K562 (cell line): ENCODE measurements at regions not wholly inside any gene's neighbourhood (a gene's known extent, or its start where the extent isn't known, plus 50 kb on each side); places are given as distances from the start of the nearest gene placed in this dataset.

ENCODE experiments used
- AFF1 ChIP-seq, 2 experiments: fragments of 450-650 bp; IDR thresholded peaks; 2 replicates each; pipeline ENCODE4 v1.6.1; 2018; ENCODE audit warnings: mild to moderate bottlenecking in 2 of 2, low read depth in 1 of 2; ENCODE audit not compliant: partially characterized antibody in 2 of 2
- ASH1L ChIP-seq: fragments of 450-650 bp; IDR thresholded peaks from 2 replicates; pipeline ENCODE4 v1.6.1; 2018; ENCODE audit warnings: borderline replicate concordance, mild to moderate bottlenecking, low read depth; ENCODE audit not compliant: partially characterized antibody
- BDP1 ChIP-seq: IDR thresholded peaks from 3 replicates; pipeline ENCODE4 v1.6.1; 2011; ENCODE audit not compliant: insufficient read length, insufficient read depth
- BRF2 ChIP-seq: IDR thresholded peaks from 3 replicates; pipeline ENCODE4 v1.6.1; 2011; ENCODE audit warnings: borderline replicate concordance, mild to moderate bottlenecking; ENCODE audit not compliant: insufficient read length, insufficient read depth
- CBX8 ChIP-seq: fragments of 200-600 bp; sonication (generic); IDR thresholded peaks from 2 replicates; pipeline ENCODE4 v1.6.1; 2012; ENCODE audit warnings: borderline replicate concordance, mixed run types, low read depth, mild to moderate bottlenecking, moderate library complexity, mixed read lengths, low read length, control low read depth, inconsistent platforms; ENCODE audit not compliant: poor library complexity, severe bottlenecking; ENCODE audit errors: extremely low read depth
- HIVEP1 ChIP-seq: fragments of 250-450 bp; sonication (Bioruptor Pico); IDR thresholded peaks from 2 replicates; pipeline ENCODE4 v1.4.0; 2020; ENCODE audit warnings: mild to moderate bottlenecking
- KHSRP ChIP-seq: fragments of 450-650 bp; IDR thresholded peaks from 2 replicates; pipeline ENCODE4 v1.6.1; 2017
- LARP7 ChIP-seq: fragments of 450-650 bp; IDR thresholded peaks from 2 replicates; pipeline ENCODE4 v1.6.1; 2016
- LEF1 ChIP-seq: fragments of 450-650 bp; IDR thresholded peaks from 2 replicates; pipeline ENCODE4 v1.6.1; 2016; ENCODE audit warnings: mild to moderate bottlenecking
- MBD1 ChIP-seq: fragments of 250-450 bp; sonication (Bioruptor Pico); IDR thresholded peaks from 2 replicates; pipeline ENCODE4 v1.8.0; 2022; ENCODE audit warnings: inconsistent platforms
- MTA2 ChIP-seq: fragments of 450-650 bp; IDR thresholded peaks from 2 replicates; pipeline ENCODE4 v1.6.1; 2016; ENCODE audit warnings: low read depth
- NCOA4 ChIP-seq: fragments of 450-650 bp; IDR thresholded peaks from 2 replicates; pipeline ENCODE4 v1.6.1; 2018; ENCODE audit warnings: mild to moderate bottlenecking; ENCODE audit not compliant: partially characterized antibody
- NR2F6 ChIP-seq: fragments of 450-650 bp; formaldehyde crosslinking; IDR thresholded peaks from 2 replicates; pipeline ENCODE4 v1.4.0; 2020; ENCODE audit warnings: mild to moderate bottlenecking
- SIN3A ChIP-seq, 2 experiments: fragments of 150-350 bp in 1 of 2; IDR thresholded peaks; 2 replicates each; pipeline ENCODE4 v1.6.1; 2011 to 2016; ENCODE audit warnings: borderline replicate concordance in 2 of 2, low read depth in 2 of 2, low read length in 2 of 2, mild to moderate bottlenecking in 2 of 2, moderate library complexity in 2 of 2; ENCODE audit not compliant: control insufficient read depth in 1 of 2
- SIRT6 ChIP-seq: IDR thresholded peaks from one replicate; pipeline ENCODE4 v1.6.1; 2012; ENCODE audit warnings: low read depth, mild to moderate bottlenecking, control low read depth, inconsistent platforms, low read length, moderate library complexity
- SMARCA4 ChIP-seq: fragments of 450-650 bp; IDR thresholded peaks from 2 replicates; pipeline ENCODE4 v1.6.1; 2016
- SMC3 ChIP-seq: conservative IDR thresholded peaks from 2 replicates; pipeline ENCODE4 v1.6.1; 2011; ENCODE audit warnings: low read depth, low read length, improper control_type of control experiment; ENCODE audit not compliant: insufficient read depth
- TAF7 ChIP-seq: fragments of 450-650 bp; IDR thresholded peaks from 2 replicates; pipeline ENCODE4 v1.6.1; 2016; ENCODE audit warnings: missing genetic modification characterization, missing compliant biosample characterization
- TAL1 ChIP-seq: fragments of 450-650 bp; IDR thresholded peaks from 2 replicates; pipeline ENCODE4 v1.6.1; 2016; ENCODE audit warnings: mild to moderate bottlenecking
- U2AF2 ChIP-seq: fragments of 200-400 bp; formaldehyde crosslinking; optimal IDR thresholded peaks from 2 replicates; pipeline ENCODE3; 2017; ENCODE audit warnings: low read depth, mild to moderate bottlenecking, low read length
- ZNF253 ChIP-seq: fragments of 250-450 bp; sonication (Bioruptor Pico); conservative IDR thresholded peaks from 2 replicates; pipeline ENCODE4 v1.6.1; 2021; ENCODE audit warnings: mild to moderate bottlenecking
- ZNF77 ChIP-seq: fragments of 250-450 bp; sonication (Bioruptor Pico); IDR thresholded peaks from 2 replicates; pipeline ENCODE4 v1.5.0; 2020
- ZNF778 ChIP-seq: fragments of 450-650 bp; formaldehyde crosslinking; IDR thresholded peaks from 2 replicates; pipeline ENCODE4 v1.4.0; 2020; ENCODE audit warnings: mild to moderate bottlenecking, moderate library complexity
- TF ChIP-seq, protein P1 (sequence below): fragments of 250-450 bp; sonication (Bioruptor Pico); IDR thresholded peaks from 2 replicates; pipeline ENCODE4 v1.8.0; 2021; ENCODE audit warnings: moderate library complexity, mild to moderate bottlenecking, inconsistent platforms

GRCh38 chr6:16004934-16005679 is 123.8 kb upstream of the MYLIP start (continued):
- peak; percentile 16 to 70 for TF ChIP-seq AFF1 (IDR thresholded peaks at IDR 0.05; ENCODE audit: low read depth in 1 of 2, partially characterized antibody in 2 of 2)
- no peak for TF ChIP-seq MBD1 (CRISPR knock-in tag)
- no peak for TF ChIP-seq NCOA4
- TF ChIP-seq KHSRP, result no peak
- peak; percentile 77 for TF ChIP-seq TAL1
- no peak for TF ChIP-seq ZNF778
- TF ChIP-seq U2AF2, result no peak
- TF ChIP-seq ZNF77 (CRISPR knock-in tag), result no peak
- no peak for TF ChIP-seq CBX8
- peak; percentile 96 for TF ChIP-seq SMARCA4
- TF ChIP-seq HIVEP1 (CRISPR knock-in tag), result no peak
- TF ChIP-seq, protein P1, sequence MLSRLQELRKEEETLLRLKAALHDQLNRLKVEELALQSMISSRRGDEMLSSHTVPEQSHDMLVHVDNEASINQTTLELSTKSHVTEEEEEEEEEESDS (CRISPR knock-in tag), result no peak
- TF ChIP-seq SIN3A (IDR thresholded peaks at IDR 0.05; ENCODE audit: borderline replicate concordance in 2 of 2, control insufficient read depth in 1 of 2, low read depth in 2 of 2, low read length in 2 of 2), result no peak
- TF ChIP-seq SIRT6, result no peak
- TF ChIP-seq SMC3, result 0 out of 2 replicates have a peak, but pooled peaks have one; percentile 27
- no peak for TF ChIP-seq BRF2
- TF ChIP-seq MTA2, result peak; percentile 76
- no peak for TF ChIP-seq LARP7
- TF ChIP-seq NR2F6, result no peak
- no peak for TF ChIP-seq TAF7
- no peak for TF ChIP-seq ZNF253
- TF ChIP-seq ASH1L, result no peak
- TF ChIP-seq LEF1, result peak; percentile 77
- no peak for TF ChIP-seq BDP1
